NCI-H69 (cell line): ENCODE measurements at regions not wholly inside any gene's neighbourhood (a gene's known extent, or its start where the extent isn't known, plus 50 kb on each side); places are given as distances from the start of the nearest gene placed in this dataset.

Experiments
- DNase-seq: peaks from one replicate; lab custom pipeline; 2025; lab: John Stamatoyannopoulos, UW

GRCh38 chr3:19717736-19718135, 216.3 kb downstream of the EFHB start:
- no peak for DNase-seq

GRCh38 chr3:19711160-19711782, 222.7 kb downstream of the EFHB start:
- peak; percentile 53 for DNase-seq

- peak; percentile 82 for DNase-seq
Observed at GRCh38 chr3:19702416-19703078, 231.5 kb downstream of the EFHB start.

DNA sequence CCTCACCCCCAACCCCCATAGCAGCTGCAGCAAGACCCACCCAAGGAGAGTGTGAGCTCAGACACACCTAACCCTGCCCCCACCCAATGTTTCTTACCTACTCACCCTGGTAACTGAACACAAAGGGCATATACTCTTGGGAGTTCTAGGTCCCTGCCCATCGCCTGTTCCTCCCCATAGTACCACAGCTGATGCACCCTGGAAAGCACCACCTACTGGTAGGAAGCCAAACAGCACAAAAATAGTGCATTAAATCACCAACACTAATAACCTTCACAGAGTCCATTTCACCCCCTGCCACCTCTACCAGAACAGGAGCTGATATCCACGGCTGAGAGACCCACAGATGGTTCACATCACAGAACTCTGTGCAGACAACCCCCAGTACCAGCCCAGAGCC, 245.2 kb downstream of the EFHB start:
- DNase-seq, result peak; percentile 39

DNA sequence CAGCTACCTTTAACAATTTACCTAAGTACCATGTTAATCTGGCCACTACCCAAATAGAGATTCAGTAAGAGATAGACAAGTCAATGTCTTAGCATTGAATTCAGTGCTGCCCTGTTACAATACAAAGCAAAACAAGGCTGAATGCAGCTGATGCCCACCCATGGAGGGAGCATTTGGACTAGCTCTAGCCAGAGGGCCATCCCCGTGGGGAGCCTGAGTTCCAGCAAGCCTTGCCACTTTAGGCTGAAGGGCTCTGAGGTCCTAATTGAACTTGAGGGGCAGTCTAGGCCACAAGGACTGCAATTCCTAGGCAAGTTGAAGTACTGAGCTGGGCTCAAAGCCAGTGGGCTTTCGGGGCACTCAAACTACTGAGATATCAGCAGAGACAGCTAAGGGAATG, 265.9 kb downstream of the EFHB start:
- DNase-seq, result no peak

GRCh38 chr3:19662486-19662885, 271.5 kb downstream of the EFHB start:
- no peak for DNase-seq

- no peak for DNase-seq
Observed at GRCh38 chr3:19652336-19652735, 281.7 kb downstream of the EFHB start.

DNA sequence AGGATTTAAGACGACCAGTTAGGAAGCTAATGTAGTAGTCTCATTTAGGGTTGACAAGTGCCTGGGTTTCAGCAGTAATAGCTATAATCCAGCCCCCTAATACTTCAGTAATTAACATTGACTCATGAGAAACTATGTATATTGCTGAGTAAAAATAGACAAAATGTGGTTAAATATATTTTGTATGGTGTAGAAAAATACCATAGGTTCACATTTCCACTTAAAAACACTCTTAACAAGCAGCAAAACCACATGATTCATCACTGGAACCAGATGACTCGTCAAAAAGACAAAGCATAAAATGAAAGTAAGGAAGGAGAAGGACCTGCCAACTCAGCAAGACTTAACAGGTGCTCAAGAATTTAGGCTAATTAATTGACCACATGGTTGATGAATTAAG, 288.9 kb downstream of the EFHB start:
- peak; percentile 5 for DNase-seq

GRCh38 chr3:19644405-19644804, 289.6 kb downstream of the EFHB start:
- DNase-seq, result no peak

DNA sequence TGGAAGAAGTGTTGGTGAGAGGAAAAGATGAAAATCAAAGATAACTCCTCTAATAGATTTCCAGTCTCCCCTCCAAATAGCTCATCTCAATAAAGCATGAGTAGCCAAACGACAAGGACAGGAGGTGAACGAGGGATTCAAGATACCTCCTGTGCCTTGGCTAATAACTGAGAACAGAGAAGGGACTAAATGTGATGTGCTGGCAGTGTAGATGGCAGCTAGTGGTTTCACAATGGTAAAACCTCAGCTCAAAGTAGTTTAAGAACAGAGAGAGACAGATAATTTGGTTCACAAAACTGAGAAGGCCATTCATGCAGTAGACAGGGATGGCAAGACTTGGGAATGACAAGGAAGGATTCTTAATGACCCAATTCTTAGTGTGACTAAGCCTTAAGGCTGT, 292.6 kb downstream of the EFHB start:
- DNase-seq, result no peak

- no peak for DNase-seq
Observed at GRCh38 chr3:19632099-19633074, 301.6 kb downstream of the EFHB start.

- DNase-seq, result no peak
Observed at GRCh38 chr3:19598870-19599269, 335.1 kb downstream of the EFHB start.

- no peak for DNase-seq
Observed at GRCh38 chr3:19596408-19596807, 337.6 kb downstream of the EFHB start.

DNA sequence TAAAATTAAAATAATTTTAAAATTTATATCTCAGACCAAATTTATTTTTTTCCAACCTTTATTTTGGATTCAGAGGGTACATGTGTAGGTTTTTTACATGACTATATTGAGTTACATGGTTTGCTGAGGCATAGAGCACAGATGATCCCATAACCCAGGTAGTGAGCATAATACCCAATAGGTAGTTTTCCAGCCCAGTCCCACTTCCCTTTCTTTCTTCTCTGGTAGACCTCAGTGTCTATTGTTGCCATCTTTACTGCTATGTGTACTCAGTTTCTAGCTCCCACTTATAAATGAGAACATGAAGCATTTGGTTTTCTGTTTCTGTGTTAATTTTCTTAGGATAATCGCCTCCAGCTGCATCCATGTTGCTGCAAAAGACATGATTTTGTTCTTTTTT, 338.1 kb downstream of the EFHB start:
- DNase-seq, result no peak
